ENCODE measurements at regions not wholly inside any gene's neighbourhood (a gene's known extent, or its start where the extent isn't known, plus 50 kb on each side); places are given as distances from the start of the nearest gene placed in this dataset.

- TF ChIP-seq CTCF (IDR thresholded peaks at IDR 0.05) = no peak
- TF ChIP-seq POLR2A (IDR thresholded peaks at IDR 0.05) = no peak
These were observed 322.3 kb downstream of the RMST start for GRCh38 chr12:97784904-97785303.

Data from thyroid gland (tissue), 4 donors.